AG10803 (cell line): ENCODE measurements at regions not wholly inside any gene's neighbourhood (a gene's known extent, or its start where the extent isn't known, plus 50 kb on each side); places are given as distances from the start of the nearest gene placed in this dataset.

ENCODE experiments used
- DNase-seq: peaks from one replicate; pipeline ENCODE4 v3.0.0; 2010; ENCODE audit warnings: low read depth
- H3K4me3 ChIP-seq: 2 replicates; pipeline ENCODE4 v1.5.1; 2011; ENCODE audit warnings: mild to moderate bottlenecking, low read length, control low read depth
- CTCF ChIP-seq: conservative IDR thresholded peaks from 2 replicates; pipeline ENCODE4 v1.5.1; 2011; ENCODE audit warnings: mild to moderate bottlenecking, low read length, control low read depth, inconsistent platforms

- no peak for TF ChIP-seq CTCF
- no peak for DNase-seq
- H3K4me3 ChIP-seq: no peak overlapping the region
Measured at GRCh38 chr2:181114021-181114420, 133.6 kb downstream of the UBE2E3 start.

GRCh38 chr2:181116261-181116660 lies 135.9 kb downstream of the UBE2E3 start:
- DNase-seq: no peak
- no peak overlapping the region for H3K4me3 ChIP-seq
- TF ChIP-seq CTCF: no peak

GRCh38 chr2:181117206-181117925 lies 137.0 kb downstream of the UBE2E3 start:
- no peak overlapping the region for H3K4me3 ChIP-seq
- no peak for TF ChIP-seq CTCF
- DNase-seq: no peak

GRCh38 chr2:181120625-181121024 lies 140.2 kb downstream of the UBE2E3 start:
- DNase-seq: peak; percentile 23
- no peak for TF ChIP-seq CTCF
- H3K4me3 ChIP-seq: no peak overlapping the region

- TF ChIP-seq CTCF: no peak
- no peak for DNase-seq
- H3K4me3 ChIP-seq: no peak overlapping the region
Measured at GRCh38 chr2:181121996-181122395, 141.6 kb downstream of the UBE2E3 start.

- no peak for TF ChIP-seq CTCF
- DNase-seq: no peak
Measured at GRCh38 chr2:181122601-181123000, 142.2 kb downstream of the UBE2E3 start.

GRCh38 chr2:181123798-181124231 lies 143.4 kb downstream of the UBE2E3 start:
- no peak for DNase-seq
- TF ChIP-seq CTCF: no peak
- H3K4me3 ChIP-seq: no peak overlapping the region

More at GRCh38 chr2:181122601-181123000, 142.2 kb downstream of the UBE2E3 start:
- H3K4me3 ChIP-seq: no peak overlapping the region
